Karpas-422 (cell line): ENCODE measurements at regions not wholly inside any gene's neighbourhood (a gene's known extent, or its start where the extent isn't known, plus 50 kb on each side); places are given as distances from the start of the nearest gene placed in this dataset.

Experiments used
- DNase-seq: peaks from one replicate; pipeline ENCODE4 v3.0.0-alpha.2; 2015
- H2AFZ ChIP-seq: fragments of 200-600 bp; sonication (generic); 2 replicates; pipeline ENCODE4 v1.6.1; 2014; ENCODE audit warnings: antibody characterized with exemption, low read length, mixed read lengths
- H3K27ac ChIP-seq: fragments of 200-600 bp; sonication (generic); 2 replicates; pipeline ENCODE4 v1.5.1; 2014; ENCODE audit warnings: mild to moderate bottlenecking, low read length, moderate library complexity
- H3K27me3 ChIP-seq: fragments of 200-600 bp; sonication (generic); 2 replicates; pipeline ENCODE4 v1.6.1; 2014; ENCODE audit warnings: low read length, mixed read lengths
- H3K36me3 ChIP-seq: fragments of 200-600 bp; sonication (generic); 2 replicates; pipeline ENCODE4 v1.6.1; 2014; ENCODE audit warnings: low read length, mixed read lengths; ENCODE audit not compliant: insufficient read depth
- H3K4me1 ChIP-seq: fragments of 200-600 bp; sonication (generic); 2 replicates; pipeline ENCODE4 v1.6.1; 2014; ENCODE audit warnings: mild to moderate bottlenecking, low read length, mixed read lengths
- H3K4me2 ChIP-seq: fragments of 200-600 bp; sonication (generic); 2 replicates; pipeline ENCODE4 v1.6.1; 2014; ENCODE audit warnings: low read length, low read depth, mild to moderate bottlenecking; ENCODE audit not compliant: poor library complexity, severe bottlenecking
- H3K4me3 ChIP-seq: fragments of 200-600 bp; sonication (generic); 2 replicates; pipeline ENCODE4 v1.5.1; 2014; ENCODE audit warnings: mild to moderate bottlenecking, antibody characterized with exemption, low read length, mixed read lengths
- H3K79me2 ChIP-seq: fragments of 200-600 bp; sonication (generic); 2 replicates; pipeline ENCODE4 v1.6.1; 2014; ENCODE audit warnings: mild to moderate bottlenecking, low read length, mixed read lengths
- H3K9ac ChIP-seq: fragments of 200-600 bp; sonication (generic); 2 replicates; pipeline ENCODE4 v1.6.0; 2014; ENCODE audit warnings: low read length
- H3K9me2 ChIP-seq: fragments of 200-600 bp; sonication (generic), shearing (Covaris generic); replicated peaks from 2 replicates; pipeline ENCODE4 v1.6.0; 2014; ENCODE audit warnings: mild to moderate bottlenecking, low read length, moderate library complexity; ENCODE audit not compliant: insufficient read depth
- H3K9me3 ChIP-seq: fragments of 300-700, 200-600 bp; sonication (generic); 2 replicates; pipeline ENCODE4 v1.6.1; 2014; ENCODE audit warnings: low read length, mixed read lengths
- H4K20me1 ChIP-seq: fragments of 200-600 bp; sonication (generic); 2 replicates; pipeline ENCODE4 v1.6.1; 2014; ENCODE audit warnings: mild to moderate bottlenecking, antibody characterized with exemption, low read length, low read depth; ENCODE audit not compliant: insufficient read depth

- Histone ChIP-seq H3K9me2 (no peaks in the 10 kb centered on the region), H3K4me1 (no peaks in the 10 kb centered on the region), H3K9me3 (peaks cover 46% of the 10 kb centered on the region), H2AFZ (no peak overlapping the region), H3K4me3 (no peak overlapping the region), H3K27me3 (no peaks in the 10 kb centered on the region), H3K36me3 (no peaks in the 10 kb centered on the region), H3K79me2 (no peaks in the 10 kb centered on the region), H3K9ac (no peak overlapping the region), H4K20me1 (no peaks in the 10 kb centered on the region), H3K27ac (no peak overlapping the region), H3K4me2 (no peak overlapping the region)
- DNase-seq, result no peak
Observed at GRCh38 chr13:81409284-81409683, 1068.4 kb upstream of the SPRY2 start.

DNA sequence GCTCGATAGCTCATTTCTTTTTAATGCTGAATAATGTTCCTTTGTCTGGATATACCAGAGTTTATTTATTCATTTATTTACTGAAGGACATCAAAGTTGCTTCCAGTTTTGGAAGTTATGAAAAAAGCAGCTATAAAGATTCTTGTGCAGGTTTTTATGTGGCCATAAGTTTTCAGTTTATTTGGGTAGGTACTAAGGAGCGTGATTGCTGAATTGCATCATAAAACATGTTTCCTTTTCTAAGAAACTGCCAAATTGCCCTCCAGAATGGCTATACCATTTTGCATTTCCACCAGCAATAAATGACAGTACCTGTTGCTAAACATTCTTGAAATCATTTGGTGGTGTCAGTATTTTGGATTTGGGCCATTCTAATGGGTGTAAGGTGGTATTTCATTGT is 1067.7 kb upstream of the SPRY2 start:
- Histone ChIP-seq H4K20me1 (no peaks in the 10 kb centered on the region), H3K4me2 (no peak overlapping the region), H3K79me2 (no peaks in the 10 kb centered on the region), H3K9me3 (peaks cover 45% of the 10 kb centered on the region), H3K36me3 (no peaks in the 10 kb centered on the region), H3K4me1 (no peaks in the 10 kb centered on the region), H3K4me3 (no peak overlapping the region), H2AFZ (no peak overlapping the region), H3K9me2 (no peaks in the 10 kb centered on the region), H3K27me3 (no peaks in the 10 kb centered on the region), H3K27ac (no peak overlapping the region), H3K9ac (no peak overlapping the region)
- no peak for DNase-seq

GRCh38 chr13:81406639-81407292 is 1065.8 kb upstream of the SPRY2 start:
- Histone ChIP-seq H3K4me1 (no peaks in the 10 kb centered on the region), H3K9ac (no peak overlapping the region), H4K20me1 (no peaks in the 10 kb centered on the region), H2AFZ (no peak overlapping the region), H3K79me2 (no peaks in the 10 kb centered on the region), H3K27ac (no peak overlapping the region), H3K36me3 (no peaks in the 10 kb centered on the region), H3K4me3 (no peak overlapping the region), H3K27me3 (no peaks in the 10 kb centered on the region), H3K4me2 (no peak overlapping the region), H3K9me2 (peaks cover 3% of the 10 kb centered on the region; the same call in 1 of the 2 replicates), H3K9me3 (peaks cover 36% of the 10 kb centered on the region)
- DNase-seq, result no peak

DNA sequence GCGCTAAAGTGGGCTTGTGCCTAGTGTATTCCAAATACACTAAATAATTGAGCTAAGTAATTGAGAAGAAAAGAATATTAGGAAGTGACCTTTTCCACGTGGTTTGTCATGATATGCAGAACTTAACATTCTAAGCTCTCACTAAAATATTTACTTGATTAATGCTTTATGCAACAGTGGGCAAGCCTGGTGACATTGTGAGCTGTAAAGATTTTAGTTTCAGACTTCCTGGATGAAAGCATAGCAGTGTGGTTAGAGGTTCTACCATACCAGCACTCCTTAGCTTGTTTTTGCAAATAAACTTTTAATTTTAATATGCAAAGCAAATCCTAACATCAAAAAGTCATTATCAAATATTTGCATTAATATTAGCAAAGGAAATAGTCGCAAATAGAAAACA is 1065.1 kb upstream of the SPRY2 start:
- Histone ChIP-seq H3K36me3 (no peaks in the 10 kb centered on the region), H3K27me3 (no peaks in the 10 kb centered on the region), H3K27ac (no peak overlapping the region), H3K9ac (no peak overlapping the region), H3K9me3 (peaks cover 34% of the 10 kb centered on the region), H2AFZ (no peak overlapping the region), H4K20me1 (no peaks in the 10 kb centered on the region), H3K4me3 (no peak overlapping the region), H3K79me2 (no peaks in the 10 kb centered on the region), H3K9me2 (peaks cover 3% of the 10 kb centered on the region; the same call in 1 of the 2 replicates), H3K4me1 (no peaks in the 10 kb centered on the region), H3K4me2 (no peak overlapping the region)
- DNase-seq, result no peak

- H3K4me3 ChIP-seq, result no peak overlapping the region
- H3K27ac ChIP-seq, result no peak overlapping the region
- H2AFZ ChIP-seq, result no peak overlapping the region
- no peaks in the 10 kb centered on the region for H3K36me3 ChIP-seq
- no peak overlapping the region for H3K9ac ChIP-seq
- no peaks in the 10 kb centered on the region for H3K79me2 ChIP-seq
- no peaks in the 10 kb centered on the region for H3K9me2 ChIP-seq
- no peaks in the 10 kb centered on the region for H4K20me1 ChIP-seq
- no peaks in the 10 kb centered on the region for H3K4me1 ChIP-seq
- DNase-seq, result no peak
- no peaks in the 10 kb centered on the region for H3K27me3 ChIP-seq
- H3K4me2 ChIP-seq, result no peak overlapping the region
- peaks cover 10% of the 10 kb centered on the region for H3K9me3 ChIP-seq
Observed at GRCh38 chr13:81396192-81396591, 1055.3 kb upstream of the SPRY2 start.

- Histone ChIP-seq H2AFZ (peak overlapping the region; percentile 28; the same call in 1 of the 2 replicates), H3K9me3 (peaks cover 10% of the 10 kb centered on the region), H3K79me2 (no peaks in the 10 kb centered on the region), H3K4me2 (no peak overlapping the region), H3K27me3 (no peaks in the 10 kb centered on the region), H3K36me3 (no peaks in the 10 kb centered on the region), H3K9me2 (no peaks in the 10 kb centered on the region), H3K9ac (no peak overlapping the region), H3K27ac (no peak overlapping the region), H3K4me3 (no peak overlapping the region), H3K4me1 (no peaks in the 10 kb centered on the region), H4K20me1 (no peaks in the 10 kb centered on the region)
- peak; percentile 47 for DNase-seq
Observed at GRCh38 chr13:81395368-81395767, 1054.4 kb upstream of the SPRY2 start.

DNA sequence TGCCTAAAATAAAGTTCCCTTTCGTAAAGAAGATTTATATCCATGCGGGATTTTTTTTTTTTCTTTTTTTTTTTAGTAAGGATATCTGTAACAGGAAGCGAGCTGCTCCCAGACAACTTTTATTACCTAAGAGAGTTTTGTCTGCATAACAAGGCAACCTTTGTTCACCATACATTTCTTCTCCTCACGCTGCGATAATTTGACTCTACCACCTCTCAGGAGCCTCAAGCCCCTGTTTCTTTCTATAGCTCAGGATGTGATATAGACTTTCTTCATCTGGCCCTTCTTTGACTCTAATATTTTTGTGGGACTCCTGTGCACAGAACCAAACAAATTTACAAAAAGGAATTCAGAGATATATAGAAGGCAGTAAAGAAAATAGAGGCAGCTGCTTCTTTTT is 1053.7 kb upstream of the SPRY2 start:
- Histone ChIP-seq H3K4me3 (no peak overlapping the region), H3K36me3 (no peaks in the 10 kb centered on the region), H3K27me3 (no peaks in the 10 kb centered on the region), H3K9me2 (no peaks in the 10 kb centered on the region), H3K9ac (no peak overlapping the region), H2AFZ (no peak overlapping the region; the same call in 1 of the 2 replicates), H3K79me2 (no peaks in the 10 kb centered on the region), H3K9me3 (peaks cover 15% of the 10 kb centered on the region), H3K27ac (no peak overlapping the region), H3K4me2 (no peak overlapping the region), H4K20me1 (no peaks in the 10 kb centered on the region), H3K4me1 (no peaks in the 10 kb centered on the region)
- no peak for DNase-seq

DNA sequence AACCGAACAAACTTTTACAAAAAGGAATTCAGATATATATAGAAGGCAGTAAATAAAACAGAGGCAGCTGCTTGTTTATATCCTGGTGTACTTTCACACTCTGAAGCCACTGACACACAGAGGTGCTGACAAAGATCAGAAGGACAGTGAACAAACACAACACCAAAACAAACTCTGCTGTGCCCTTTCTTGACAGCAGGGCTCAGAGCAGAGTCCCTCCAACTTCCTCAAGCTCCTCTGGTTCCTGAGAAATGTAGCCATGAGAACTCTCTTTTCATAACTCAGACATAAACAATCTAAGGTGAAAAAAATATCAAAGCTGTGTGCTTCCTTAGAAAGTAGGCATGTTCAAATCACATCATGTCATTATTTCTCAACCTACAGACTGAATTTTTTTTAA is 1052.8 kb upstream of the SPRY2 start:
- H3K4me3 ChIP-seq, result no peak overlapping the region
- no peak overlapping the region for H3K4me2 ChIP-seq
- no peak overlapping the region for H3K27ac ChIP-seq
- no peaks in the 10 kb centered on the region for H3K4me1 ChIP-seq
- no peaks in the 10 kb centered on the region for H4K20me1 ChIP-seq
- DNase-seq, result no peak
- no peaks in the 10 kb centered on the region for H3K36me3 ChIP-seq
- no peak overlapping the region for H2AFZ ChIP-seq
- peaks cover 16% of the 10 kb centered on the region for H3K9me3 ChIP-seq
- no peaks in the 10 kb centered on the region for H3K9me2 ChIP-seq
- H3K27me3 ChIP-seq, result no peaks in the 10 kb centered on the region
- H3K9ac ChIP-seq, result no peak overlapping the region
- H3K79me2 ChIP-seq, result no peaks in the 10 kb centered on the region
